HepG2 (cell line): ENCODE measurements at regions not wholly inside any gene's neighbourhood (a gene's known extent, or its start where the extent isn't known, plus 50 kb on each side); places are given as distances from the start of the nearest gene placed in this dataset.

Experiments
- ATAC-seq: fragments of 200-7000 bp; cut with Tn5 transposase; 3 replicates; pipeline ENCODE4 v1.9.1; 2020; ENCODE audit warnings: mild to moderate bottlenecking, moderate library complexity
- BruUV-seq: library from RNA; stranded (reverse); fragments of 400-500 nt; replicated peaks from 2 replicates; lab custom pipeline; 2021; lab: Mats Ljungman, UMichigan
- CTCF ChIA-PET: fragments of 300-600 bp; formaldehyde crosslinking; extraction: SDS; loops from one replicate; lab custom pipeline; 2021; ENCODE audit warnings: low total read pairs, inconsistent platforms, low intra/inter-chr PET ratio; lab: Yijun Ruan, JAX
- POLR2A ChIA-PET: fragments of 350-600 bp; sonication (Branson Sonifier 250); formaldehyde crosslinking; loops from one replicate; lab custom pipeline; 2020; ENCODE audit warnings: antibody characterized with exemption, inconsistent platforms; lab: Yijun Ruan, JAX
- DNase-seq: peaks from one replicate; pipeline ENCODE4 v3.0.0-alpha.2; 2015; ENCODE audit warnings: low spot score
- FAIRE-seq: peaks from 3 replicates; lab custom pipeline; 2011; peaks lifted over from hg19 to GRCh38; lab: Jason Lieb, UNC
- H2AFZ ChIP-seq: one replicate; pipeline ENCODE4 v1.6.1; 2011; ENCODE audit warnings: low read length, inconsistent platforms
- H3K27ac ChIP-seq: fragments of 300-600 bp; 3 replicates; pipeline ENCODE4 v1.8.0; 2011; ENCODE audit warnings: mixed run types, mild to moderate bottlenecking, mixed read lengths, low read length, inconsistent platforms; ENCODE audit not compliant: insufficient read depth; ENCODE audit errors: extremely low read length
- H3K27me3 ChIP-seq, 2 experiments: fragments of 200-600 bp in 1 of 2; 2 replicates in 1 of 2; 3 replicates in 1 of 2; pipeline versions ENCODE4 v1.6.0 to v1.8.0; 2011; ENCODE audit warnings: low read length in 2 of 2, mild to moderate bottlenecking in 2 of 2, moderate library complexity in 2 of 2, inconsistent platforms in 1 of 2; ENCODE audit not compliant: insufficient read depth in 2 of 2, control insufficient read depth in 1 of 2
- H3K36me3 ChIP-seq, 2 experiments: fragments of 200-600 bp in 1 of 2; replicated peaks in 1 of 2; 2 replicates in 1 of 2; 3 replicates in 1 of 2; pipeline versions ENCODE4 v1.5.1 to v1.8.0; 2011; ENCODE audit warnings: low read length in 2 of 2, inconsistent platforms in 1 of 2; ENCODE audit not compliant: insufficient read depth in 2 of 2, control insufficient read depth in 1 of 2
- H3K4me1 ChIP-seq: 2 replicates; pipeline ENCODE4 v1.5.1; 2012; ENCODE audit warnings: low read length, inconsistent platforms; ENCODE audit not compliant: insufficient read depth
- H3K4me2 ChIP-seq: 2 replicates; pipeline ENCODE4 v1.6.0; 2011; ENCODE audit warnings: low read depth, low read length, inconsistent platforms
- H3K4me3 ChIP-seq, 3 experiments: fragments of 200-600 bp in 1 of 3; sonication (generic), shearing (Covaris generic) in 1 of 3; replicated peaks in 1 of 3; 2 replicates each; pipeline ENCODE4 v1.5.1; 2011 to 2016; ENCODE audit warnings: low read length in 3 of 3, inconsistent platforms in 2 of 3, low read depth in 2 of 3, mild to moderate bottlenecking in 2 of 3, control low read depth in 1 of 3, mixed read lengths in 1 of 3; ENCODE audit not compliant: insufficient read depth in 1 of 3
- H3K79me2 ChIP-seq: one replicate; pipeline ENCODE4 v1.6.1; 2011; ENCODE audit warnings: low read length, inconsistent platforms; ENCODE audit not compliant: insufficient read depth
- H3K9ac ChIP-seq: 2 replicates; pipeline ENCODE4 v1.6.0; 2011; ENCODE audit warnings: mild to moderate bottlenecking, low read depth, low read length, inconsistent platforms; ENCODE audit not compliant: insufficient read depth
- H3K9me3 ChIP-seq: 2 replicates; pipeline ENCODE4 v1.5.1; 2012; ENCODE audit warnings: mild to moderate bottlenecking, low read length
- H4K20me1 ChIP-seq: 2 replicates; pipeline ENCODE4 v1.6.0; 2011; ENCODE audit warnings: inconsistent platforms, mild to moderate bottlenecking, low read length, moderate library complexity; ENCODE audit not compliant: insufficient read depth
- ADNP ChIP-seq: sonication (generic); formaldehyde crosslinking; IDR thresholded peaks from 2 replicates; pipeline ENCODE4 v1.4.0; 2020; ENCODE audit warnings: missing genetic modification reagents
- HNRNPLL ChIP-seq: fragments of 200-400 bp; formaldehyde crosslinking; IDR thresholded peaks from 2 replicates; pipeline ENCODE4 v1.6.1; 2017; ENCODE audit warnings: mild to moderate bottlenecking, low read depth, low read length; ENCODE audit not compliant: poor library complexity, severe bottlenecking
- NR2F2 ChIP-seq: IDR thresholded peaks from 2 replicates; pipeline ENCODE4 v1.6.1; 2012; ENCODE audit warnings: low read depth, inconsistent platforms, borderline replicate concordance
- RELA ChIP-seq: sonication (generic); formaldehyde crosslinking; IDR thresholded peaks from 2 replicates; pipeline ENCODE4 v1.4.0; 2020; ENCODE audit warnings: missing genetic modification reagents
- ZFY ChIP-seq: sonication (generic); formaldehyde crosslinking; IDR thresholded peaks from 2 replicates; pipeline ENCODE4 v1.4.0; 2020; ENCODE audit warnings: missing genetic modification reagents
- ZNF12 ChIP-seq: sonication (generic); formaldehyde crosslinking; IDR thresholded peaks from 2 replicates; pipeline ENCODE4 v1.5.0; 2020; ENCODE audit warnings: missing genetic modification reagents
- ZNF367 ChIP-seq: sonication (generic); formaldehyde crosslinking; IDR thresholded peaks from 2 replicates; pipeline ENCODE4 v1.4.0; 2020; ENCODE audit warnings: missing genetic modification reagents, borderline replicate concordance
- ZNF546 ChIP-seq: sonication (generic); formaldehyde crosslinking; conservative IDR thresholded peaks from 2 replicates; pipeline ENCODE4 v1.8.1; 2023; ENCODE audit warnings: mild to moderate bottlenecking, missing genetic modification reagents
- ZNF577 ChIP-seq: sonication (generic); formaldehyde crosslinking; IDR thresholded peaks from 2 replicates; pipeline ENCODE4 v1.4.0; 2020; ENCODE audit warnings: mild to moderate bottlenecking, low read depth, missing genetic modification reagents, borderline replicate concordance
- WGBS: methylation state at CpG from one replicate; pipeline ENCODE4 v1.1.6; 2017; ENCODE audit warnings: low lambda C conversion rate; 5-methylcytosine and 5-hydroxymethylcytosine counted together
- in situ Hi-C: cut with HindIII; loops from 2 replicates; pipeline ENCODE4 v1.10.0; 2017; ENCODE audit warnings: low pct_unique_long_range_greater_than_20kb; ENCODE audit not compliant: extremely low pct_ligation_motif_present
- intact Hi-C: fragments of 100-400 bp; cut with micrococcal nuclease; formaldehyde crosslinking; loops from one replicate; pipeline ENCODE4 v1.10.0; 2022; ENCODE audit not compliant: unreplicated experiment
- TF ChIP-seq, protein P1 (sequence below): sonication (generic); formaldehyde crosslinking; IDR thresholded peaks from 2 replicates; pipeline ENCODE4 v1.8.0; 2022; ENCODE audit warnings: mild to moderate bottlenecking, missing genetic modification reagents, moderate library complexity
- TF ChIP-seq, protein P2 (sequence below): sonication (generic); formaldehyde crosslinking; IDR thresholded peaks from 2 replicates; pipeline ENCODE4 v1.5.0; 2020; ENCODE audit warnings: mild to moderate bottlenecking, missing genetic modification reagents, borderline replicate concordance

DNA sequence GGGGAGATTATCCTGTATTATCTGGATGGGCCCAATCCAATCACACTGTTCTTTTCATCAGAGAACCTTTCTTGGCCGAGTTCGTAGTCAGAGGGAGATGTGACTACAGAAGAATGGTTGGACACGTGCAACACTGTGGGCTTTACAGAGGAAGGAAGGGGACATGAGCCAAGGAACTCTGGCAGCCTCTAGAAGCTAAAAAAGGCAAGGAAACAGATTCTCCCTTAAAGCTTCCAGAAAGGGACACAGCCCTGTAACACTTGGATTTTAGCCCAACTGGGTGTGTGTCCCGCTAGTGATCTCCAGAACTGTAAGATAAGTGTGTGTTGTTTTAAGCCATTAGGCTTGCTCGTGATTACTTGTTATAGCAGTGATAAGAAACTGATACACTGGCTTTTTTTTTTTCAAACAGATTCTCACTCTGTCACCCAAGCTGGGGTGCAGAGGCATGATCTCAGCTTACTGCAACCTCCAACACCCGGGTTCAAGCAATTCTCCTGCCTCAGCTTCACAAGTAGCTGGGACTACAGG lies 53.9 kb upstream of the FBXO28 start:
- intact Hi-C loops (no loop called here), in situ Hi-C loops (no loop called here)
- no peaks in the 10 kb centered on the region for H3K79me2 ChIP-seq
- ATAC-seq (no peak), FAIRE-seq (no peak), DNase-seq (no peak)
- no peaks in the 10 kb centered on the region for H4K20me1 ChIP-seq
- no peak overlapping the region for H3K27ac ChIP-seq
- no peaks in the 10 kb centered on the region for H3K36me3 ChIP-seq
- 22% methylated on average over 6 of the region's 6 CpGs for WGBS
- TF ChIP-seq HNRNPLL (no peak), ZNF12 (CRISPR knock-in tag) (peak; percentile 82)
- peaks cover 15% of the 10 kb centered on the region for H3K4me1 ChIP-seq
- H2AFZ ChIP-seq, result no peak overlapping the region
- no peaks in the 10 kb centered on the region; a peak in 3 of 5 replicates for H3K27me3 ChIP-seq
- H3K9ac ChIP-seq, result no peak overlapping the region
- H3K4me2 ChIP-seq, result no peak overlapping the region
- ChIA-PET CTCF (no interaction called here), POLR2A (no interaction called here)
- H3K4me3 ChIP-seq, result no peak overlapping the region
- no TSS peak for BruUV-seq
- no peaks in the 10 kb centered on the region for H3K9me3 ChIP-seq

GRCh38 chr1:224058303-224058702 lies 55.6 kb upstream of the FBXO28 start:
- no peak for DNase-seq
- no peak for ATAC-seq
- no peak for FAIRE-seq
- Histone ChIP-seq H3K79me2 (no peaks in the 10 kb centered on the region), H3K4me3 (no peak overlapping the region), H3K9me3 (no peaks in the 10 kb centered on the region), H4K20me1 (no peaks in the 10 kb centered on the region), H2AFZ (no peak overlapping the region), H3K36me3 (no peaks in the 10 kb centered on the region), H3K9ac (no peak overlapping the region), H3K27ac (no peak overlapping the region), H3K4me2 (no peak overlapping the region), H3K27me3 (no peaks in the 10 kb centered on the region; a peak in 1 of 5 replicates), H3K4me1 (peaks cover 15% of the 10 kb centered on the region)
- 30% methylated on average over 5 of the region's 5 CpGs for WGBS
- CTCF ChIA-PET, result no interaction called here
- BruUV-seq, result no TSS peak
- POLR2A ChIA-PET, result no interaction called here
- in situ Hi-C loops, result no loop called here
- intact Hi-C loops, result no loop called here
- no peak for TF ChIP-seq ZNF546
- TF ChIP-seq, protein P1, sequence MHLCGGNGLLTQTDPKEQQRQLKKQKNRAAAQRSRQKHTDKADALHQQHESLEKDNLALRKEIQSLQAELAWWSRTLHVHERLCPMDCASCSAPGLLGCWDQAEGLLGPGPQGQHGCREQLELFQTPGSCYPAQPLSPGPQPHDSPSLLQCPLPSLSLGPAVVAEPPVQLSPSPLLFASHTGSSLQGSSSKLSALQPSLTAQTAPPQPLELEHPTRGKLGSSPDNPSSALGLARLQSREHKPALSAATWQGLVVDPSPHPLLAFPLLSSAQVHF (CRISPR knock-in tag), result no peak
- no peak for TF ChIP-seq ADNP (CRISPR knock-in tag)
- no peak for TF ChIP-seq NR2F2
- no peak for TF ChIP-seq ZNF577 (CRISPR knock-in tag)
- no peak for TF ChIP-seq RELA (CRISPR knock-in tag)
- no peak for TF ChIP-seq ZFY
- TF ChIP-seq ZNF367 (CRISPR knock-in tag), result no peak
- TF ChIP-seq, protein P2, sequence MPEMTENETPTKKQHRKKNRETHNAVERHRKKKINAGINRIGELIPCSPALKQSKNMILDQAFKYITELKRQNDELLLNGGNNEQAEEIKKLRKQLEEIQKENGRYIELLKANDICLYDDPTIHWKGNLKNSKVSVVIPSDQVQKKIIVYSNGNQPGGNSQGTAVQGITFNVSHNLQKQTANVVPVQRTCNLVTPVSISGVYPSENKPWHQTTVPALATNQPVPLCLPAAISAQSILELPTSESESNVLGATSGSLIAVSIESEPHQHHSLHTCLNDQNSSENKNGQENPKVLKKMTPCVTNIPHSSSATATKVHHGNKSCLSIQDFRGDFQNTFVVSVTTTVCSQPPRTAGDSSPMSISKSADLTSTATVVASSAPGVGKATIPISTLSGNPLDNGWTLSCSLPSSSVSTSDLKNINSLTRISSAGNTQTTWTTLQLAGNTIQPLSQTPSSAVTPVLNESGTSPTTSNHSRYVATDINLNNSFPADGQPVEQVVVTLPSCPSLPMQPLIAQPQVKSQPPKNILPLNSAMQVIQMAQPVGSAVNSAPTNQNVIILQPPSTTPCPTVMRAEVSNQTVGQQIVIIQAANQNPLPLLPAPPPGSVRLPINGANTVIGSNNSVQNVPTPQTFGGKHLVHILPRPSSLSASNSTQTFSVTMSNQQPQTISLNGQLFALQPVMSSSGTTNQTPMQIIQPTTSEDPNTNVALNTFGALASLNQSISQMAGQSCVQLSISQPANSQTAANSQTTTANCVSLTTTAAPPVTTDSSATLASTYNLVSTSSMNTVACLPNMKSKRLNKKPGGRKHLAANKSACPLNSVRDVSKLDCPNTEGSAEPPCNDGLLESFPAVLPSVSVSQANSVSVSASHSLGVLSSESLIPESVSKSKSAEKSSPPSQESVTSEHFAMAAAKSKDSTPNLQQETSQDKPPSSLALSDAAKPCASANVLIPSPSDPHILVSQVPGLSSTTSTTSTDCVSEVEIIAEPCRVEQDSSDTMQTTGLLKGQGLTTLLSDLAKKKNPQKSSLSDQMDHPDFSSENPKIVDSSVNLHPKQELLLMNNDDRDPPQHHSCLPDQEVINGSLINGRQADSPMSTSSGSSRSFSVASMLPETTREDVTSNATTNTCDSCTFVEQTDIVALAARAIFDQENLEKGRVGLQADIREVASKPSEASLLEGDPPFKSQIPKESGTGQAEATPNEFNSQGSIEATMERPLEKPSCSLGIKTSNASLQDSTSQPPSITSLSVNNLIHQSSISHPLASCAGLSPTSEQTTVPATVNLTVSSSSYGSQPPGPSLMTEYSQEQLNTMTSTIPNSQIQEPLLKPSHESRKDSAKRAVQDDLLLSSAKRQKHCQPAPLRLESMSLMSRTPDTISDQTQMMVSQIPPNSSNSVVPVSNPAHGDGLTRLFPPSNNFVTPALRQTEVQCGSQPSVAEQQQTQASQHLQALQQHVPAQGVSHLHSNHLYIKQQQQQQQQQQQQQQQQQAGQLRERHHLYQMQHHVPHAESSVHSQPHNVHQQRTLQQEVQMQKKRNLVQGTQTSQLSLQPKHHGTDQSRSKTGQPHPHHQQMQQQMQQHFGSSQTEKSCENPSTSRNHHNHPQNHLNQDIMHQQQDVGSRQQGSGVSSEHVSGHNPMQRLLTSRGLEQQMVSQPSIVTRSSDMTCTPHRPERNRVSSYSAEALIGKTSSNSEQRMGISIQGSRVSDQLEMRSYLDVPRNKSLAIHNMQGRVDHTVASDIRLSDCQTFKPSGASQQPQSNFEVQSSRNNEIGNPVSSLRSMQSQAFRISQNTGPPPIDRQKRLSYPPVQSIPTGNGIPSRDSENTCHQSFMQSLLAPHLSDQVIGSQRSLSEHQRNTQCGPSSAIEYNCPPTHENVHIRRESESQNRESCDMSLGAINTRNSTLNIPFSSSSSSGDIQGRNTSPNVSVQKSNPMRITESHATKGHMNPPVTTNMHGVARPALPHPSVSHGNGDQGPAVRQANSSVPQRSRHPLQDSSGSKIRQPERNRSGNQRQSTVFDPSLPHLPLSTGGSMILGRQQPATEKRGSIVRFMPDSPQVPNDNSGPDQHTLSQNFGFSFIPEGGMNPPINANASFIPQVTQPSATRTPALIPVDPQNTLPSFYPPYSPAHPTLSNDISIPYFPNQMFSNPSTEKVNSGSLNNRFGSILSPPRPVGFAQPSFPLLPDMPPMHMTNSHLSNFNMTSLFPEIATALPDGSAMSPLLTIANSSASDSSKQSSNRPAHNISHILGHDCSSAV, result no peak
